ENCODE measurements at regions not wholly inside any gene's neighbourhood (a gene's known extent, or its start where the extent isn't known, plus 50 kb on each side); places are given as distances from the start of the nearest gene placed in this dataset.

DNA sequence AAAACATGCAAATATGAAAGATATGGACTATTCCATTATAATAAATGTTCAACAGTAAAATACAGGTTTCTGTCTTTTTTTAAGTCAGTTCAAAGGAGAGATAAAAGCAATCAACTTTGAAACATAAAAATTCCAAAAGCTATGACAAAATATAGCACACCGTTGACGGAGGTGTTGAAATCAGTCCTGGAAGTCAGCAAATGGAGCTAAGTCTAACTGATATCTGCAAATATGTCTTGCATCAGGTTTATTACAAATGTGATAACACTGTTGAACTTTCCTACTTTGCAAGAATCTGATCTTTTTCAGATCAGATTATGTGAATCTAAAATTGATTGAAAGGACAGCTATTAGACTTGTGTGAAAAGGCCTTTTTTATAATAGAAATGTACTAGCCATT is 300.7 kb downstream of the SHOX2 start:
- Histone ChIP-seq H2AK5ac (ENCODE audit: insufficient read length, low read length) (no peak overlapping the region), H3K27me3 (ENCODE audit: insufficient read depth, low read length) (no peaks in the 10 kb centered on the region), H2BK15ac (ENCODE audit: low read depth, low read length) (no peak overlapping the region), H3K56ac (ENCODE audit: insufficient read length, low read depth, low read length) (no peak overlapping the region), H4K20me1 (ENCODE audit: control insufficient read depth, insufficient read depth, insufficient read length) (no peaks in the 10 kb centered on the region), H2BK5ac (ENCODE audit: insufficient read length, low read length) (no peak overlapping the region), H3K27ac (ENCODE audit: insufficient read length, low read depth, low read length) (no peak overlapping the region), H3K23ac (ENCODE audit: insufficient read length, low read depth, low read length) (no peak overlapping the region), H3K23me2 (ENCODE audit: insufficient read length, low read depth, low read length, poor library complexity, severe bottlenecking) (no peaks in the 10 kb centered on the region), H4K5ac (ENCODE audit: insufficient read length, low read depth, low read length) (no peak overlapping the region), H3K4me2 (ENCODE audit: insufficient read depth, insufficient read length, low read length) (no peak overlapping the region), H2BK120ac (ENCODE audit: low read depth, low read length, poor library complexity, severe bottlenecking) (no peak overlapping the region), H3K4me1 (ENCODE audit: insufficient read depth, low read length) (no peaks in the 10 kb centered on the region), H3K14ac (ENCODE audit: insufficient read depth, low read length) (no peak overlapping the region), H2AFZ (ENCODE audit: low read length) (no peak overlapping the region), H2BK20ac (ENCODE audit: low read depth, low read length, poor library complexity, severe bottlenecking) (no peak overlapping the region), H3K79me1 (ENCODE audit: insufficient read depth, low read depth, low read length, poor library complexity, severe bottlenecking) (no peaks in the 10 kb centered on the region), H4K8ac (replicated peaks; ENCODE audit: insufficient read length, low read depth, low read length) (no peak overlapping the region), H3T11ph (ENCODE audit: low read length) (no peak overlapping the region), H4K91ac (ENCODE audit: insufficient read length, low read depth, low read length) (no peak overlapping the region), H3K79me2 (ENCODE audit: insufficient read depth, low read length) (no peaks in the 10 kb centered on the region), H2BK12ac (ENCODE audit: insufficient read length, low read depth, low read length) (no peak overlapping the region), H3K4ac (ENCODE audit: low read depth, low read length) (no peak overlapping the region), H3K18ac (ENCODE audit: insufficient read length, low read depth, low read length) (no peak overlapping the region), H3K9ac (ENCODE audit: extremely low read depth, insufficient read length, low read length) (no peak overlapping the region), H3K9me3 (ENCODE audit: control insufficient read depth, low read depth, low read length) (no peaks in the 10 kb centered on the region)
- H3K27me3 Mint-ChIP-seq (ENCODE audit: low read depth), result no peaks in the 10 kb centered on the region
- no peaks in the 10 kb centered on the region for H3K36me3 Mint-ChIP-seq (ENCODE audit: insufficient read depth in 1 of 3, low read depth in 3 of 3)
- DNase-seq, result no peak
- WGBS (ENCODE audit: extremely low coverage, insufficient read length, low lambda C conversion rate), result no CpG with 5 or more reads among the region's 2 CpGs
- no peak overlapping the region for H3K4me3 Mint-ChIP-seq
- H3K27ac Mint-ChIP-seq, result no peak overlapping the region
- no peak for TF ChIP-seq CTCF (conservative IDR thresholded peaks at IDR 0.05)
- no peaks in the 10 kb centered on the region for H3K4me1 Mint-ChIP-seq
- H3K9me3 Mint-ChIP-seq, result peaks cover 0 to 9% of the 10 kb centered on the region in 2 experiments; a peak in 3 of 5 replicates

Data from H9 (cell line).